GM12873 (cell line): ENCODE measurements at regions not wholly inside any gene's neighbourhood (a gene's known extent, or its start where the extent isn't known, plus 50 kb on each side); places are given as distances from the start of the nearest gene placed in this dataset.

Experiments used
- CTCF ChIP-seq: IDR thresholded peaks from 2 replicates; pipeline ENCODE4 v1.5.1; 2012; ENCODE audit warnings: low read depth, mild to moderate bottlenecking, moderate library complexity, low read length, control low read depth; ENCODE audit not compliant: insufficient read depth; ENCODE audit errors: missing control alignments

- TF ChIP-seq CTCF: no peak
Observed at GRCh38 chr18:60082790-60083189, 183.0 kb downstream of the PMAIP1 start.

- TF ChIP-seq CTCF: no peak
Observed at GRCh38 chr18:60082282-60082681, 182.5 kb downstream of the PMAIP1 start.

DNA sequence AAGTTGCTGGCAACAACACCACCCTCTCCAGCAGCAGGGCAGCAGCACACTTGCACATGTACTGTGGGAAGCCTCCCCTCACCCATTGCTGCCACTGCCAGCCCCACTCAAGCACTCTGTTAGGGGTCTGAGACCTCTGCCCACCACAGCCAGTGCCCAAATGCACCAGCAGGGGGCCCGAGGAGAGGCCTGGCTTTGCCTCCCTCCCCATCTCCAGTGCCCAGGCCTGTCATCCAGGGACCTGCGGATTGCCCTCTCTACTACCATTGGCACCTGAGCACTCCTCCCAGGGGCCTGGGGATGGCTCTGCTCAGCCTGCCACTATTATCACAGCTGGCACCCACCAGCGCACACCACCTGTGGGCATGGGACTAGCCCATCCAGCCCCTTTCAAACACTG is 175.7 kb downstream of the PMAIP1 start:
- peak; percentile 33 for TF ChIP-seq CTCF

GRCh38 chr18:60070631-60071030 is 170.8 kb downstream of the PMAIP1 start:
- TF ChIP-seq CTCF: no peak

DNA sequence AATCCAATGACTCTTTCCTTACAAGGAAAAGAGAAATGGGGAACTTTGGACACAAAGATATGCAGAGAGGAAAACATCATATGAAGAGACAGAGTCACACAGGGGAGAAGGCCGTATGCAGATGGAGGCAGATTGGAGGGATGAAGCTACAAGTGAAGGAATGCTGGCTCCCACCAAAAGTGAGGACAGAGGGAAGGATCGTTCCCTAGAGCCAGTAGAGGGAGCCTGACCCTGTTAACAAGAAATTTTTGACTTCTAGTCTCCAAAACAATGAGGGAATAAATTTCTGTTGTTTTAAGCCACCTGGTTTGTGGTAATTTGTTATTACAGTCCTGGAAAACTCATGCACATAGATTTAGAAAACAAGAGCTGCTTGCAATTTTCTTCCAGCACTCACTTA is 169.3 kb downstream of the PMAIP1 start:
- peak; percentile 20 for TF ChIP-seq CTCF

- no peak for TF ChIP-seq CTCF
Observed at GRCh38 chr18:60067426-60068210, 167.8 kb downstream of the PMAIP1 start.

- TF ChIP-seq CTCF: no peak
Observed at GRCh38 chr18:60066219-60066975, 166.6 kb downstream of the PMAIP1 start.
